HT-29 (cell line): ENCODE measurements at regions not wholly inside any gene's neighbourhood (a gene's known extent, or its start where the extent isn't known, plus 50 kb on each side); places are given as distances from the start of the nearest gene placed in this dataset.
"Not testable (repeated sequence)": the region's sequence is repeated elsewhere in the genome, so short reads cannot be mapped to it uniquely, and the experiment has no call there.

Source experiments
- DNase-seq: peaks from one replicate; pipeline ENCODE4 v3.0.0-alpha.2; 2015; ENCODE audit warnings: low spot score

DNA sequence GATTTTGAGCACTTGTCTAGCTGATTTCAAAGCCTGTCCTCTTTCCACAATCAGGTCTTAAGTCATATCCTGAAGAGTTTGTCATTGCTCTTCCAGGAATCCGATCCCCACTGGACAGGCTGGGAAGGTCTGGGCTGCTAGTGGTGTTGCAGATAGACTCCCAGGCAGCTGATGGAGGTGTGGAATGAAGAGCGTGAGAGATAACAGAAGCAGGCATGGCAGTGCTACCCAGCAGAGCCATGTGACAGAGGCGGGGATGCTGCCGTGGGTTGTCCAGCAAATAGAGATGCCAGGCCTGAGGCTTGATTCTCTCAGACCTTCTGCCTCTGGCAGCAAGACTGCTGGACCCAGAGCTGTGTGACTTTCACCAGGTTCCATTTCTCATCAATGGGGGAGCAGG lies 116.5 kb upstream of the EEPD1 start:
- DNase-seq, result peak; percentile 50

GRCh38 chr7:36037121-36037662 lies 115.9 kb upstream of the EEPD1 start:
- DNase-seq, result peak; percentile 94

- DNase-seq, result no peak
Measured at GRCh38 chr7:36038063-36038721, 114.9 kb upstream of the EEPD1 start.

DNA sequence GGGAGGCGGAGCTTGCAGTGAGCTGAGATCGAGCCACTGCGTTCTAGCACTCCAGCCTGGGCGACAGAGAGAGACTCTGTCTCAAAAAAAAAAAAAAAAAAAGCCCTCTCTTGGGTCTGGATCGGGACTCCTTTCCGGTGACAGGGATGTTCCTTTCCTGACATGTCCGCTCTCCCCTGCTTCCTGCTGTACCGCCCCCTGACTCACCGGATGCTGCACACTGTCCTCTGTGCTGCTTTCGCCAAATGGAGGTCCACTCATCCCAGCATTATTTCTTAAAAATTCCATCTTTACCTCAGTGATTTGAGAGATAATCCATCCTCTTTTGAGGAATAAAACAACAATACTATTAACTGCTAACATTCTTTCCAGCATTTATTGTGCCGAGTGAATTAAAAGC lies 113.8 kb upstream of the EEPD1 start:
- DNase-seq, result no peak

DNA sequence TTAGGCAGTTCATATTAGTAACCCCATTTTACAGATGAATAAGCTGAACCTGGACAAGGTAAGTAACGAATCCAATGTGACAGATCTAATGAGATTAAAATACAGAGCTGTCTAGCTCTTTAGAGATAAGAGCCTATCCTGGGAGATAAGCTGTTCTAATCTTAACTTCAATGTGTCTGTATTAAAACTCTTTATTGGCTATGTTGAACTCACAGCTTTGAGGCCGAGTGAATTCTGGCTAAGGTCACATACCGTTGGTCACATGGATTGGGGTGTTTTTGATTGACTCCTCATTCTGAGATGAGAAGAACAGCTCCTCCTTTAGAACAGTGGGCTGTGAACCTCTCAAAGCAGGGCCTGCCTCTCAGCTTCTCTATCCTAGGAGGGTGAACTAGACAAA lies 113.4 kb upstream of the EEPD1 start:
- no peak for DNase-seq

- no peak for DNase-seq
Measured at GRCh38 chr7:36040679-36041078, 112.4 kb upstream of the EEPD1 start.

DNA sequence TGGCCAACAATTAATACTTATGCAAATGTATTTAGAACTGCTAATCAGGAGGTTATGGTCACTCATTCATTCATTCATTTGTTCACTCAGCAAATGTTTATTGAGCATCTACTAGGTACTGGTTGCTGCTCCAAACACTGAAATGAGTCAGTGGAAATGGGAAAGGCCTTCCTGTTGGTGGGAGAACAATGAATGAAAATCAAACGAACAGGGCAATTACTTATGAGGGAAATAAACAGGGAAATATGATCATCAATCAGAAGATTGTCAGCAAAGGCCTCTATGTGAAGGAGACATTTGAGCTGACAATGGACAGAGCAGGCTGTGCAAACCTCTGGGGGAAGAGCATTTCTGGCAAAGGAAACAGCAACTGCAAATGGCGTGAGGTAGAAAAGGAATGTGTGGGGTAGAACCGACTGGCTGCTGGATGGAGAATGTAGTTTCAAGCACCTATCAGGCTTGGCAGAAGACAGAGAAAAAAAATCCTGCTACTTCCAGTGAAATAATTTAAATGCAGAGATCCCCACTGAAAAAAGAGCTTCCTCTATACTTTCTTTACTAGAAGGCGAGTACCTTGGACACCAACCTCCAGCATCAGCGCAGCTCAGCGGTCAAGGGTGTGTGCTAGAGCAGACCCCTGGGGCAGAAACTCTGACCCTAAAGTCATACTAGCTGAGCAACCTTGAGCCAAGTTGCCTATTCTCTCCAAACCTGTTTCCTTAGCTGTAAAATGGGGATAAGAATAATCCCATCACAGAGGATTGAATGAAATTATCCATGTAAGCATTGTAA lies 108.8 kb upstream of the EEPD1 start:
- no peak for DNase-seq

DNA sequence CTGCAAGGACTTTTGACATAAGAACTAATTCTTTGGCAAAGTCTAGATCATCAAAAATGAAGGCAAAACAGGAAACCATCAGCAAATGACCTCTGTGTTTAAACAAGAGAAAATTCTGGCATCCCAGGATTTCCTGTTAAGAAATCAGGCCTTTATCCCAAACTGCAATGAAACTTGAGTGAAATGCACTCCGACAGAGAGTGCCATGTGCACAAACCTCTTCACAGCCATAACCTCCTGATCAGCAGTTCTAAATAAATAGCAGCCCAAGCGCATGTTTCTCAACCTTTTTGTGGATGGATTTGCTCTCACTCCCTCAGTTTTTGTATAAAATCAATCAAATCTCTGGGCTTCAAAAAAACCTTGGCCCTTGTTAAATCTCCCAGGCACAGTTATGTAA lies 107.7 kb upstream of the EEPD1 start:
- no peak for DNase-seq

GRCh38 chr7:36045830-36046341 lies 107.2 kb upstream of the EEPD1 start:
- DNase-seq, result no peak

GRCh38 chr7:36047091-36047658 lies 105.9 kb upstream of the EEPD1 start:
- DNase-seq, result no peak

DNA sequence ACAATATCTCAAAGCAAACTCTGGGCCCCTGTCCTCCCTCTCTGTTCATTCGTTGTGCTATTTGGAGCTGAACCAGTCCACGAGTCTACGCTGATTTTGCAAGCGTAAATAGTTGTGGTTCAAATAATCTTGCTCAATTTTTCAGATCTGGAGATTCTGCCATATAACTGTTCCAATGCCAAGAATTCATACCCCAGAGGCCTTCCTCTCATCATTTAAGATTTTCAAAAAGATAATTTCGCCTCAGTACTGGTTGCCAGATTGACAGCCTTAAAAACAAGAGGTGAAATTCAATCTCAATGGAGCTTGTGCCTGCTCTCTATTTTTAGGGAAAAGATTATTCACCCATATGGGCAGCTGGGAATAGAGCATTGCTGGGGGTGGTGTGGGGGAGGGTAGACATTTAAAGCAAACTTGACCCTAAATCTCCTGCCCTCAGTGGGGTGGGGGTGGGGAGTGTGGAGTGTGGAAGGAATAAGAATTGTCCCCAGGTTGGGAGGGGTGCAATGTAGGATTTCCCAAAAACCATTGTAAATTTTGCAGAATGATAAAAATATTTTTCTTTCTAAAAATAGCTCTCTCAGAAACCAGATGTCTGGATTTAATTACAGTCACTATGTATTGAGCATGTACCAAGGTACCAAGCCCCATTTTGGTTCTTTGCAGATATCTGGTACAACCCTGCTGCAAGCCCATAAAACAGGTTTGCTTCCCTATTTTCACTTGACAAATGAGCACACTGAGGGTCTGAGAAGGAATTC lies 104.7 kb upstream of the EEPD1 start:
- no peak for DNase-seq

GRCh38 chr7:36048902-36049240 lies 104.2 kb upstream of the EEPD1 start:
- no peak for DNase-seq

- no peak for DNase-seq
Measured at GRCh38 chr7:36051501-36051900, 101.6 kb upstream of the EEPD1 start.

DNA sequence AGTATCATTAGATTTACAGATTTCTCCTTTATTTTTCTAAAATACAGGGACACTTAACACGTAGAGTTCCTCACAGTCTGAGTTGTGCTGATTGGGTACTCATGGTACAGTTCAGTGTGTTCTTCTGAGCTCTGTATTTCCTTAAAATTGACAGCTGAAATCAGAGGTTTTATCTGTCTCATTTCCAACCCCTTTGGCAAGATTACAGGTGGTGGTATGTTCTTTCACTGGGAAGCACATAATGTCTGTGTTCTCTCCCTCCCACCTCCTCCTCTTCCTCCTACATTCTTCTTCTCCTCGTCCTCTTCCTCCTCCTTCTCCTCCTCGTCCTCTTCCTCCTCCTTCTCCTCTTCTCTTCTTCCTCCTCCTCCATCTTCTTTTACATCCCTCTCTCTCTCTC lies 99.5 kb upstream of the EEPD1 start:
- no peak for DNase-seq

GRCh38 chr7:36054637-36055036 lies 98.4 kb upstream of the EEPD1 start:
- no peak for DNase-seq

DNA sequence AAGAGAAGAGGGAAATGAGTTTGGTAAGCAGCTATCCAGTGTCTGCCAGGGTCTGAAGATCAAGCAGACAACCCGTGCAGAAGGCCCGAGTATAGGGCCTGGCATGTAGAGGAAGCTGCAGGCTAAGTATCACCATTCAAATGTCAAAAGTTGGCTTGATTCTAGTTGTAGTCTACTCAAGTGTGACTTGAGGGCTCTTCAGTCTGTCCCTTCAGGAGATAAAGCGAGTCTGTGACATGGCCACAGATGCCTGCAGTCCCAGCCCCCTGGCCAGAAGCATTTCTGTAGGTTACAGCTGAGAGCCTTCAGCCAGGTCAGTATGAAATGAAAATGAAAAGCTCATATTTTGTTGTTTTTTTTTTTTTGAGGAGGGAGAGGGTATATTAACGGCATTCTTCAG lies 97.8 kb upstream of the EEPD1 start:
- DNase-seq, result no peak

DNA sequence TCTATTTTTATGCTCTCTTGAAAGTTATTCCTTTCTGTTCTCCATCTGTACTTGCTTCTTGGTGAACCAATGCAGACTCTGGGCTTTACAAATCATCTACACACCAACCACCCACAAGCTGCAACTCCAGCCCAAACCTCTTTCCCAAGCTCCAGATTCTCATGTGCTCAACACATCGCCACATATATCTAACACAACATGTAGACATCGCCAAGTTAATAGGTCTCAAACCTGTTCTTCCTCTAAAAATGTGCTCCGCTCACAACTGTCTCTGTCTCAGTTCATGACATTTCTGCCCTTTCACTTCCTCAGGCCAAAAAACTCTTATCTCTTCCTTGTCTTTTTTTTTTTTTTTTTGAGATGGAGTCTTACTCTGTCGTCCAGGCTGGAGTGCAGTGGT lies 95.7 kb upstream of the EEPD1 start:
- no peak for DNase-seq

DNA sequence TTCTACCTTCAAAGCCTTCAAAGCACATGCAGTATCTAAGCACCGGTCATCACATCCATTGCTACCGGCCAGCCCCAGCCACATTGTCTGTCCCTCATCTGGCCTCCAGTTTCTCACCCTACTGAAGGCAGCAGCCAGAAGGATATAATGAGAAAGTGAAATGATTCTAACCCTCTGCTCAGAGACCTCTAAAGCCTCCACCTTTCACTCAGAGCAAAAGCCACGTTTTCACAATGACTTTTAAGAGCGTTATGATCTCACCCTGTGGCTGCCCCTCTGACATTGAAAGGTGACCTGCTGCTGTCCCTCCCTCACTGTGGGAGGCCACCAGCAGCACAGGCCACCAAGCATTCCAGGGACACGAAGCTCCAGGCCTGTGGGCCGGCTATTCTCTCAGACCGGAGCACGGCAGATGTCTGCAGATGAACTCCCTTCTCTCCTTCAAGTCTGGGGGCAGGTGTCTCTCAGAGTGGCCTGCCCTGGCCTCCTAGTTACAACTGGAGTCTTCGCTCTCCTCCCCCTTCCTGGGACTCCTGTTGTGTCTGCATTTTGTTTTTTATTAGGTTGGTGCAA lies 94.9 kb upstream of the EEPD1 start:
- no peak for DNase-seq

- not testable (repeated sequence) for DNase-seq
Measured at GRCh38 chr7:36060388-36060787, 92.7 kb upstream of the EEPD1 start.

- no peak for DNase-seq
Measured at GRCh38 chr7:36062154-36062815, 90.8 kb upstream of the EEPD1 start.

- DNase-seq, result no peak
Measured at GRCh38 chr7:36064676-36065075, 88.4 kb upstream of the EEPD1 start.
